ENCODE measurements at regions not wholly inside any gene's neighbourhood (a gene's known extent, or its start where the extent isn't known, plus 50 kb on each side); places are given as distances from the start of the nearest gene placed in this dataset.

- intact Hi-C loops (cut with micrococcal nuclease; ENCODE audit: unreplicated experiment) = no loop called here
- BruUV-seq (replicated peaks) = no TSS peak
- POLR2A ChIA-PET (ENCODE audit: low non-redundant PET) = no interaction called here
Observed at GRCh38 chr5:53733853-53734252, 173.4 kb downstream of the NDUFS4 start.

GRCh38 chr5:53738105-53738504, 177.7 kb downstream of the NDUFS4 start:
- no TSS peak for BruUV-seq (replicated peaks)

More at GRCh38 chr5:53733853-53734252, 173.4 kb downstream of the NDUFS4 start:
- Histone ChIP-seq H3K36me3 (ENCODE audit: insufficient read depth, low read length, poor library complexity, severe bottlenecking) (no peaks in the 10 kb centered on the region), H3K27ac (ENCODE audit: low read depth, low read length, poor library complexity, severe bottlenecking) (no peak overlapping the region), H3K27me3 (replicated peaks; ENCODE audit: insufficient read depth, low read depth, low read length, poor library complexity) (no peaks in the 10 kb centered on the region), H3K4me3 (ENCODE audit: low read depth, low read length, poor library complexity, severe bottlenecking) (no peak overlapping the region), H3K9me3 (ENCODE audit: low read depth, low read length, poor library complexity, severe bottlenecking) (no peaks in the 10 kb centered on the region), H3K4me1 (ENCODE audit: insufficient read depth, low read length, poor library complexity, severe bottlenecking) (peaks cover 9% of the 10 kb centered on the region)
- CTCF ChIA-PET = no interaction called here
- peak; percentile 3 for DNase-seq (ENCODE audit: low spot score)
- TF ChIP-seq EZH2 (IDR thresholded peaks at IDR 0.05; ENCODE audit: borderline replicate concordance, low read depth, low read length, poor library complexity, severe bottlenecking) = no peak
- TF ChIP-seq, protein P1, sequence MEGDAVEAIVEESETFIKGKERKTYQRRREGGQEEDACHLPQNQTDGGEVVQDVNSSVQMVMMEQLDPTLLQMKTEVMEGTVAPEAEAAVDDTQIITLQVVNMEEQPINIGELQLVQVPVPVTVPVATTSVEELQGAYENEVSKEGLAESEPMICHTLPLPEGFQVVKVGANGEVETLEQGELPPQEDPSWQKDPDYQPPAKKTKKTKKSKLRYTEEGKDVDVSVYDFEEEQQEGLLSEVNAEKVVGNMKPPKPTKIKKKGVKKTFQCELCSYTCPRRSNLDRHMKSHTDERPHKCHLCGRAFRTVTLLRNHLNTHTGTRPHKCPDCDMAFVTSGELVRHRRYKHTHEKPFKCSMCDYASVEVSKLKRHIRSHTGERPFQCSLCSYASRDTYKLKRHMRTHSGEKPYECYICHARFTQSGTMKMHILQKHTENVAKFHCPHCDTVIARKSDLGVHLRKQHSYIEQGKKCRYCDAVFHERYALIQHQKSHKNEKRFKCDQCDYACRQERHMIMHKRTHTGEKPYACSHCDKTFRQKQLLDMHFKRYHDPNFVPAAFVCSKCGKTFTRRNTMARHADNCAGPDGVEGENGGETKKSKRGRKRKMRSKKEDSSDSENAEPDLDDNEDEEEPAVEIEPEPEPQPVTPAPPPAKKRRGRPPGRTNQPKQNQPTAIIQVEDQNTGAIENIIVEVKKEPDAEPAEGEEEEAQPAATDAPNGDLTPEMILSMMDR (conservative IDR thresholded peaks at IDR 0.05; ENCODE audit: low read depth, low read length) = no peak

GRCh38 chr5:53739111-53739510, 178.7 kb downstream of the NDUFS4 start:
- Histone ChIP-seq H3K4me3 (ENCODE audit: low read depth, low read length, poor library complexity, severe bottlenecking) (no peak overlapping the region), H3K27ac (ENCODE audit: low read depth, low read length, poor library complexity, severe bottlenecking) (no peak overlapping the region), H3K36me3 (ENCODE audit: insufficient read depth, low read length, poor library complexity, severe bottlenecking) (no peaks in the 10 kb centered on the region), H3K4me1 (ENCODE audit: insufficient read depth, low read length, poor library complexity, severe bottlenecking) (no peaks in the 10 kb centered on the region), H3K9me3 (ENCODE audit: low read depth, low read length, poor library complexity, severe bottlenecking) (no peaks in the 10 kb centered on the region), H3K27me3 (replicated peaks; ENCODE audit: insufficient read depth, low read depth, low read length, poor library complexity) (no peaks in the 10 kb centered on the region)
- POLR2A ChIA-PET (ENCODE audit: low non-redundant PET) = no interaction called here
- no peak for DNase-seq (ENCODE audit: low spot score)
- CTCF ChIA-PET = no interaction called here
- no TSS peak for BruUV-seq (replicated peaks)
- TF ChIP-seq EZH2 (IDR thresholded peaks at IDR 0.05; ENCODE audit: borderline replicate concordance, low read depth, low read length, poor library complexity, severe bottlenecking) = no peak
- TF ChIP-seq, protein P1 (conservative IDR thresholded peaks at IDR 0.05; ENCODE audit: low read depth, low read length) = no peak
- intact Hi-C loops (cut with micrococcal nuclease; ENCODE audit: unreplicated experiment) = no loop called here

More at GRCh38 chr5:53738105-53738504, 177.7 kb downstream of the NDUFS4 start:
- intact Hi-C loops (cut with micrococcal nuclease; ENCODE audit: unreplicated experiment) = no loop called here
- Histone ChIP-seq H3K27ac (ENCODE audit: low read depth, low read length, poor library complexity, severe bottlenecking) (no peak overlapping the region), H3K9me3 (ENCODE audit: low read depth, low read length, poor library complexity, severe bottlenecking) (no peaks in the 10 kb centered on the region), H3K36me3 (ENCODE audit: insufficient read depth, low read length, poor library complexity, severe bottlenecking) (no peaks in the 10 kb centered on the region), H3K4me1 (ENCODE audit: insufficient read depth, low read length, poor library complexity, severe bottlenecking) (no peaks in the 10 kb centered on the region), H3K4me3 (ENCODE audit: low read depth, low read length, poor library complexity, severe bottlenecking) (no peak overlapping the region), H3K27me3 (replicated peaks; ENCODE audit: insufficient read depth, low read depth, low read length, poor library complexity) (no peaks in the 10 kb centered on the region)
- DNase-seq (ENCODE audit: low spot score) = no peak
- TF ChIP-seq EZH2 (IDR thresholded peaks at IDR 0.05; ENCODE audit: borderline replicate concordance, low read depth, low read length, poor library complexity, severe bottlenecking) = no peak
- TF ChIP-seq, protein P1 (conservative IDR thresholded peaks at IDR 0.05; ENCODE audit: low read depth, low read length) = no peak
- POLR2A ChIA-PET (ENCODE audit: low non-redundant PET) = no interaction called here
- CTCF ChIA-PET = no interaction called here
